ENCODE measurements at regions not wholly inside any gene's neighbourhood (a gene's known extent, or its start where the extent isn't known, plus 50 kb on each side); places are given as distances from the start of the nearest gene placed in this dataset.
"Not testable (repeated sequence)": the region's sequence is repeated elsewhere in the genome, so short reads cannot be mapped to it uniquely, and the experiment has no call there.

GRCh38 chr11:87623531-87624365 lies 551.5 kb downstream of the RAB38 start:
- DNase-seq: not testable (repeated sequence)

GRCh38 chr11:87616511-87616910 lies 558.7 kb downstream of the RAB38 start:
- no peak for DNase-seq

GRCh38 chr11:87604350-87604749 lies 566.6 kb downstream of the TMEM135 start:
- no peak for DNase-seq

- DNase-seq: no peak
Observed at GRCh38 chr11:87603887-87604286, 566.2 kb downstream of the TMEM135 start.

GRCh38 chr11:87602776-87603175 lies 565.0 kb downstream of the TMEM135 start:
- no peak for DNase-seq

GRCh38 chr11:87600938-87601337 lies 563.2 kb downstream of the TMEM135 start:
- no peak for DNase-seq

GRCh38 chr11:87597725-87598124 lies 560.0 kb downstream of the TMEM135 start:
- DNase-seq: no peak

- no peak for DNase-seq
Observed at GRCh38 chr11:87596176-87596575, 558.4 kb downstream of the TMEM135 start.

GRCh38 chr11:87589082-87589481 lies 551.3 kb downstream of the TMEM135 start:
- DNase-seq: no peak

- not testable (repeated sequence) for DNase-seq
Observed at GRCh38 chr11:87585613-87586012, 547.9 kb downstream of the TMEM135 start.

- no peak for DNase-seq
Observed at GRCh38 chr11:87583931-87584330, 546.2 kb downstream of the TMEM135 start.

- DNase-seq: no peak
Observed at GRCh38 chr11:87575088-87575487, 537.4 kb downstream of the TMEM135 start.

- DNase-seq: no peak
Observed at GRCh38 chr11:87574193-87574592, 536.5 kb downstream of the TMEM135 start.

GRCh38 chr11:87573708-87574107 lies 536.0 kb downstream of the TMEM135 start:
- no peak for DNase-seq

GRCh38 chr11:87572881-87573280 lies 535.1 kb downstream of the TMEM135 start:
- DNase-seq: no peak

- no peak for DNase-seq
Observed at GRCh38 chr11:87560352-87560751, 522.6 kb downstream of the TMEM135 start.

GRCh38 chr11:87559852-87560251 lies 522.1 kb downstream of the TMEM135 start:
- not testable (repeated sequence) for DNase-seq

- no peak for DNase-seq
Observed at GRCh38 chr11:87555101-87555500, 517.4 kb downstream of the TMEM135 start.

- no peak for DNase-seq
Observed at GRCh38 chr11:87548797-87549196, 511.1 kb downstream of the TMEM135 start.

GRCh38 chr11:87545858-87546257 lies 508.1 kb downstream of the TMEM135 start:
- no peak for DNase-seq

GRCh38 chr11:87539596-87539995 lies 501.9 kb downstream of the TMEM135 start:
- DNase-seq: no peak

GRCh38 chr11:87536565-87536964 lies 498.8 kb downstream of the TMEM135 start:
- DNase-seq: no peak

GRCh38 chr11:87536016-87536415 lies 498.3 kb downstream of the TMEM135 start:
- no peak for DNase-seq

GRCh38 chr11:87535513-87535912 lies 497.8 kb downstream of the TMEM135 start:
- DNase-seq: no peak

- not testable (repeated sequence) for DNase-seq
Observed at GRCh38 chr11:87531835-87532234, 494.1 kb downstream of the TMEM135 start.
